Glutamatergic neuron (in vitro differentiated cells): ENCODE measurements at regions not wholly inside any gene's neighbourhood (a gene's known extent, or its start where the extent isn't known, plus 50 kb on each side); places are given as distances from the start of the nearest gene placed in this dataset.

Experiments used
- DNase-seq: peaks from one replicate; pipeline ENCODE4 v3.0.0; 2022
- H3K27ac Mint-ChIP-seq: one replicate; pipeline ENCODE4 v1.8.0; 2020; ENCODE audit warnings: mild to moderate bottlenecking, mixed read lengths, inconsistent platforms; ENCODE audit not compliant: unreplicated experiment
- H3K27me3 Mint-ChIP-seq: one replicate; pipeline ENCODE4 v1.8.0; 2020; ENCODE audit warnings: mild to moderate bottlenecking, moderate library complexity, mixed read lengths, inconsistent platforms; ENCODE audit not compliant: unreplicated experiment
- H3K36me3 Mint-ChIP-seq: one replicate; pipeline ENCODE4 v1.8.0; 2020; ENCODE audit warnings: mild to moderate bottlenecking, mixed read lengths, inconsistent platforms; ENCODE audit not compliant: unreplicated experiment
- H3K4me1 Mint-ChIP-seq: one replicate; pipeline ENCODE4 v1.8.0; 2020; ENCODE audit warnings: mild to moderate bottlenecking, low read depth, mixed read lengths, inconsistent platforms; ENCODE audit not compliant: unreplicated experiment
- H3K4me3 Mint-ChIP-seq: one replicate; pipeline ENCODE4 v1.8.0; 2020; ENCODE audit warnings: mild to moderate bottlenecking, mixed read lengths, inconsistent platforms; ENCODE audit not compliant: unreplicated experiment
- H3K9me3 Mint-ChIP-seq: one replicate; pipeline ENCODE4 v1.8.0; 2020; ENCODE audit warnings: mild to moderate bottlenecking, moderate library complexity, mixed read lengths, inconsistent platforms; ENCODE audit not compliant: unreplicated experiment
- TF ChIP-seq, protein P1 (sequence below): fragments of 200-600 bp; sonication (generic); IDR thresholded peaks from one replicate; pipeline ENCODE4 v1.5.0; 2021; ENCODE audit not compliant: partially characterized antibody, unreplicated experiment

- TF ChIP-seq, protein P1, sequence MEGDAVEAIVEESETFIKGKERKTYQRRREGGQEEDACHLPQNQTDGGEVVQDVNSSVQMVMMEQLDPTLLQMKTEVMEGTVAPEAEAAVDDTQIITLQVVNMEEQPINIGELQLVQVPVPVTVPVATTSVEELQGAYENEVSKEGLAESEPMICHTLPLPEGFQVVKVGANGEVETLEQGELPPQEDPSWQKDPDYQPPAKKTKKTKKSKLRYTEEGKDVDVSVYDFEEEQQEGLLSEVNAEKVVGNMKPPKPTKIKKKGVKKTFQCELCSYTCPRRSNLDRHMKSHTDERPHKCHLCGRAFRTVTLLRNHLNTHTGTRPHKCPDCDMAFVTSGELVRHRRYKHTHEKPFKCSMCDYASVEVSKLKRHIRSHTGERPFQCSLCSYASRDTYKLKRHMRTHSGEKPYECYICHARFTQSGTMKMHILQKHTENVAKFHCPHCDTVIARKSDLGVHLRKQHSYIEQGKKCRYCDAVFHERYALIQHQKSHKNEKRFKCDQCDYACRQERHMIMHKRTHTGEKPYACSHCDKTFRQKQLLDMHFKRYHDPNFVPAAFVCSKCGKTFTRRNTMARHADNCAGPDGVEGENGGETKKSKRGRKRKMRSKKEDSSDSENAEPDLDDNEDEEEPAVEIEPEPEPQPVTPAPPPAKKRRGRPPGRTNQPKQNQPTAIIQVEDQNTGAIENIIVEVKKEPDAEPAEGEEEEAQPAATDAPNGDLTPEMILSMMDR, result no peak
- peaks cover 3% of the 10 kb centered on the region for H3K27me3 Mint-ChIP-seq
- H3K4me3 Mint-ChIP-seq, result no peak overlapping the region
- peaks cover 4% of the 10 kb centered on the region for H3K4me1 Mint-ChIP-seq
- peak; percentile 69 for DNase-seq
- no peaks in the 10 kb centered on the region for H3K36me3 Mint-ChIP-seq
- H3K9me3 Mint-ChIP-seq, result no peaks in the 10 kb centered on the region
- H3K27ac Mint-ChIP-seq, result no peak overlapping the region
These were observed 278.4 kb downstream of the NSG2 start for GRCh38 chr5:174323878-174324281.

DNA sequence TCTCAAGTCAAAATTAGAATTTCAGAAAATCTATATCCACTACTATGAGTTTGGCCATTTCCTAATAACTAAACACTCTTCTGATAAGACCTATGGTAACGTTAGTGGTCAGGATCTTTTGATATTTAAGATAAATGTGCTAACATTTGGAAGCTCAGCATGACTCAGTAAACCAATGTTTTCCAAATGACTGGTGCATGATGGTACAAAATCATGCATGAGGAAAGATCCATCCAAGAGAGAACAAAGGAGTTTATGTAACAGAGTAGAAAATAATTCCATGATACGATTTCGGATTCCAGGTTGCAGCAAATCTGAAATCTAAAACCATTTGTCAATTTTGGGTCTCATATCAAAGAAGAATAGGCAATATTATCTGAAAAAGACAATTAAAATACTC lies 279.2 kb downstream of the NSG2 start:
- TF ChIP-seq, protein P1, result no peak
- no peak overlapping the region for H3K27ac Mint-ChIP-seq

GRCh38 chr5:174325431-174325830 lies 279.9 kb downstream of the NSG2 start:
- no peaks in the 10 kb centered on the region for H3K9me3 Mint-ChIP-seq
- H3K27me3 Mint-ChIP-seq, result peaks cover 7% of the 10 kb centered on the region
- no peak overlapping the region for H3K27ac Mint-ChIP-seq
- H3K4me1 Mint-ChIP-seq, result peaks cover 8% of the 10 kb centered on the region
- DNase-seq, result no peak
- H3K36me3 Mint-ChIP-seq, result no peaks in the 10 kb centered on the region
- TF ChIP-seq, protein P1, result no peak
- no peak overlapping the region for H3K4me3 Mint-ChIP-seq

More for the DNA sequence above, 279.2 kb downstream of the NSG2 start:
- Mint-ChIP-seq H3K36me3 (no peaks in the 10 kb centered on the region), H3K9me3 (no peaks in the 10 kb centered on the region), H3K4me1 (peaks cover 5% of the 10 kb centered on the region), H3K27me3 (peaks cover 4% of the 10 kb centered on the region), H3K4me3 (no peak overlapping the region)
- DNase-seq, result no peak

- Mint-ChIP-seq H3K9me3 (no peaks in the 10 kb centered on the region), H3K27me3 (peaks cover 7% of the 10 kb centered on the region), H3K4me3 (no peak overlapping the region), H3K4me1 (peaks cover 8% of the 10 kb centered on the region), H3K27ac (no peak overlapping the region), H3K36me3 (no peaks in the 10 kb centered on the region)
- TF ChIP-seq, protein P1, result no peak
- no peak for DNase-seq
These were observed 280.5 kb downstream of the NSG2 start for GRCh38 chr5:174325961-174326360.

DNA sequence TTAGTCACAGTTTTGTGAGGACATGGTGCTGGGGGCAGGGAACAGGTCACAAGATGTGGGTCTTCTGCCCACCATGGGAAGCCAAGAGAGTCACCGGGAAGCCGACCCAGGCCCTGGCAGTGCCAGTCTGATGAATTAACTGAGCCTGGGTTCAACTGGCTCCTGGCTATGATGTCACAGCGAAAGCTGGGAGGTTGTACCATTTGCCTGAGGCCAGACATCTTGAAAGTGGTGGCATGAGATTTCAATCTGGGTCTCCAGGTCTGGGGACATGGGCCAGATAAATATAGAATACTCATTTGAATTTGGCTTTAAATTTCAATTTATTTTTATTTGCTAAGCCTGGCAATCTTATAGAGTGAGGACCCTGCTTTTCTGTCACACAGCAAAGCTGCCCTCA lies 280.9 kb downstream of the NSG2 start:
- TF ChIP-seq, protein P1, result no peak
- H3K27ac Mint-ChIP-seq, result no peak overlapping the region
- DNase-seq, result no peak
- no peaks in the 10 kb centered on the region for H3K9me3 Mint-ChIP-seq
- no peaks in the 10 kb centered on the region for H3K36me3 Mint-ChIP-seq
- peaks cover 8% of the 10 kb centered on the region for H3K4me1 Mint-ChIP-seq
- peaks cover 6% of the 10 kb centered on the region for H3K27me3 Mint-ChIP-seq
- no peak overlapping the region for H3K4me3 Mint-ChIP-seq
